ENCODE measurements at regions not wholly inside any gene's neighbourhood (a gene's known extent, or its start where the extent isn't known, plus 50 kb on each side); places are given as distances from the start of the nearest gene placed in this dataset.

- Histone ChIP-seq H3K36me3 (ENCODE audit: control insufficient read depth, insufficient read depth, low read length) (no peaks in the 10 kb centered on the region), H3K27me3 (ENCODE audit: control insufficient read depth, insufficient read depth, low read length) (no peaks in the 10 kb centered on the region), H3K4me1 (ENCODE audit: control insufficient read depth, insufficient read depth, low read length) (no peaks in the 10 kb centered on the region), H3K4me3 (ENCODE audit: low read length) (no peak overlapping the region), H3K9me3 (replicated peaks; ENCODE audit: control insufficient read depth, low read depth, low read length) (no peaks in the 10 kb centered on the region), H3K27ac (ENCODE audit: low read length) (no peak overlapping the region)
- no CpG with 5 or more reads among the region's 1 CpG for WGBS (ENCODE audit: insufficient coverage)
- no peak for DNase-seq
Measured at GRCh38 chr3:145942052-145942451, 218.9 kb downstream of the PLOD2 start.

- Histone ChIP-seq H3K9me3 (replicated peaks; ENCODE audit: control insufficient read depth, low read depth, low read length) (no peaks in the 10 kb centered on the region), H3K27ac (ENCODE audit: low read length) (no peak overlapping the region), H3K36me3 (ENCODE audit: control insufficient read depth, insufficient read depth, low read length) (no peaks in the 10 kb centered on the region), H3K4me1 (ENCODE audit: control insufficient read depth, insufficient read depth, low read length) (no peaks in the 10 kb centered on the region), H3K27me3 (ENCODE audit: control insufficient read depth, insufficient read depth, low read length) (no peaks in the 10 kb centered on the region), H3K4me3 (ENCODE audit: low read length) (no peak overlapping the region)
- no peak for DNase-seq
- WGBS (ENCODE audit: insufficient coverage) = 11% methylated on average over 1 of the region's 2 CpGs
Measured at GRCh38 chr3:145943952-145944351, 217.0 kb downstream of the PLOD2 start.

GRCh38 chr3:145951441-145951840 is 209.5 kb downstream of the PLOD2 start:
- no peak overlapping the region for H3K27ac ChIP-seq (ENCODE audit: low read length)
- no peaks in the 10 kb centered on the region for H3K4me1 ChIP-seq (ENCODE audit: control insufficient read depth, insufficient read depth, low read length)
- no peaks in the 10 kb centered on the region for H3K9me3 ChIP-seq (replicated peaks; ENCODE audit: control insufficient read depth, low read depth, low read length)
- WGBS (ENCODE audit: insufficient coverage) = no CpG with 5 or more reads among the region's 2 CpGs
- no peaks in the 10 kb centered on the region for H3K27me3 ChIP-seq (ENCODE audit: control insufficient read depth, insufficient read depth, low read length)
- H3K4me3 ChIP-seq (ENCODE audit: low read length) = no peak overlapping the region
- peak; percentile 28 for DNase-seq
- no peaks in the 10 kb centered on the region for H3K36me3 ChIP-seq (ENCODE audit: control insufficient read depth, insufficient read depth, low read length)

DNA sequence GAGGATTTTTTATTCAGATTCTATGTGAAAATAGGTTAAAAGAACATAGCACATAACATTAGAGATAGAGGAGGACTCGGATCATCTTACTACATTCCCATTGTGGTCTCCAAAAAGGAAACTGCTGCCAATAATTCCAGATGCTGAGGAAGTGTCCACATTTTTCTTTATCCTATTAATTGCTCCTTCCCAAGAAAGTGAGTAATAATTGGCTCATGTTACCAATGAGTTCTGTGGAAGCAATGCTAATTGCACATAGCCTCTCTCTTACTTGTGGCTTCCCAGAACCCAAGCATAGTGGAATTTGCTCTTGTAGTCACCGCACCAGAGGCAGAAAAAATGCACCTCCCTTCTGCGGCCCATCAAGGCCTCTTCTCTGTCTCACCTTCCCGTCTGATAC is 208.4 kb downstream of the PLOD2 start:
- H3K36me3 ChIP-seq (ENCODE audit: control insufficient read depth, insufficient read depth, low read length) = no peaks in the 10 kb centered on the region
- H3K4me3 ChIP-seq (ENCODE audit: low read length) = no peak overlapping the region
- no peaks in the 10 kb centered on the region for H3K9me3 ChIP-seq (replicated peaks; ENCODE audit: control insufficient read depth, low read depth, low read length)
- peak overlapping the region; percentile 29 for H3K27ac ChIP-seq (ENCODE audit: low read length)
- DNase-seq = peak; percentile 88
- 60% methylated on average over 1 of the region's 4 CpGs for WGBS (ENCODE audit: insufficient coverage)
- no peaks in the 10 kb centered on the region for H3K27me3 ChIP-seq (ENCODE audit: control insufficient read depth, insufficient read depth, low read length)
- H3K4me1 ChIP-seq (ENCODE audit: control insufficient read depth, insufficient read depth, low read length) = no peaks in the 10 kb centered on the region

DNA sequence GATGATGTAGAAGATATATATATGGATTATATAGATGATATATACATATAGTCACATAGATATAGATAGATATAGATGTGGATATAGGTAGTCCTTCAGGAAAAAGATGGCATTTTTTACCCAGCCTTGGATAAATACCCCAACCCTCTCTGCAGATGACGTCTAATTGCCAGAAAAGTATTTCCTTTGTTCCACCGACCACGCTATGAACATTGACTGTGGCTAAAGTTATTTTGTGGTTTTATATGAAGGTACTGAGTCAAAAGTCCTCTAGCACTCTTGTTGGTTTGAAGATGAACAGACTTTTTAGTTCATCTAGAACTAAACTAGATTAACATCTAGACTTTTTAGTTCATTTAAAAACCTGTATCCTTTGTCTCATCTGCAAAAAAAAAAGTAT is 207.7 kb downstream of the PLOD2 start:
- Histone ChIP-seq H3K9me3 (replicated peaks; ENCODE audit: control insufficient read depth, low read depth, low read length) (no peaks in the 10 kb centered on the region), H3K27me3 (ENCODE audit: control insufficient read depth, insufficient read depth, low read length) (no peaks in the 10 kb centered on the region), H3K4me1 (ENCODE audit: control insufficient read depth, insufficient read depth, low read length) (no peaks in the 10 kb centered on the region), H3K36me3 (ENCODE audit: control insufficient read depth, insufficient read depth, low read length) (no peaks in the 10 kb centered on the region), H3K4me3 (ENCODE audit: low read length) (no peak overlapping the region), H3K27ac (ENCODE audit: low read length) (no peak overlapping the region)
- WGBS (ENCODE audit: insufficient coverage) = no CpG with 5 or more reads among the region's 3 CpGs
- DNase-seq = no peak

- Histone ChIP-seq H3K9me3 (replicated peaks; ENCODE audit: control insufficient read depth, low read depth, low read length) (no peaks in the 10 kb centered on the region), H3K27ac (ENCODE audit: low read length) (no peak overlapping the region), H3K4me1 (ENCODE audit: control insufficient read depth, insufficient read depth, low read length) (no peaks in the 10 kb centered on the region), H3K36me3 (ENCODE audit: control insufficient read depth, insufficient read depth, low read length) (no peaks in the 10 kb centered on the region), H3K4me3 (ENCODE audit: low read length) (no peak overlapping the region), H3K27me3 (ENCODE audit: control insufficient read depth, insufficient read depth, low read length) (no peaks in the 10 kb centered on the region)
- no CpG with 5 or more reads among the region's 2 CpGs for WGBS (ENCODE audit: insufficient coverage)
- DNase-seq = no peak
Measured at GRCh38 chr3:145959457-145960088, 201.4 kb downstream of the PLOD2 start.

DNA sequence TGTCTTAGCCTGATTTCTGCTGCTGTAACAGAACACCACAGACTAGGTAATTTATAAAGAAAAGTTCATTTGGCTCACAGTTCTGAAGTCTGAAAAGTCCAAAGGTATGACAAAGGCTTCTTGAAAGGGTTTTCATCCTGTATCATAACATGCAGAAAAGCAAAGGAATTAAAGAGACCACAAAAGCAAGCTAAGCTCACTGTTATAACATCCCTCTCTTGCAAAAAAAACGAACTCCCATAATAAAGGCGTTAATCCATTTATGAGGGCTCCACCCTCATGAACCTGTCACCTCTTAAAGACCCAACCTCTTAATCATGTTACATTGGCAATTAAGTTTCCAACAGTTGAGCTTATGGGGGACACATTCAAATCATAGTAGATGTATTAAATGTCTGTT is 197.9 kb downstream of the PLOD2 start:
- Histone ChIP-seq H3K9me3 (replicated peaks; ENCODE audit: control insufficient read depth, low read depth, low read length) (no peaks in the 10 kb centered on the region), H3K27ac (ENCODE audit: low read length) (no peak overlapping the region), H3K4me3 (ENCODE audit: low read length) (no peak overlapping the region), H3K4me1 (ENCODE audit: control insufficient read depth, insufficient read depth, low read length) (no peaks in the 10 kb centered on the region), H3K36me3 (ENCODE audit: control insufficient read depth, insufficient read depth, low read length) (no peaks in the 10 kb centered on the region), H3K27me3 (ENCODE audit: control insufficient read depth, insufficient read depth, low read length) (no peaks in the 10 kb centered on the region)
- DNase-seq = no peak
- WGBS (ENCODE audit: insufficient coverage) = no CpG with 5 or more reads among the region's 2 CpGs

DNA sequence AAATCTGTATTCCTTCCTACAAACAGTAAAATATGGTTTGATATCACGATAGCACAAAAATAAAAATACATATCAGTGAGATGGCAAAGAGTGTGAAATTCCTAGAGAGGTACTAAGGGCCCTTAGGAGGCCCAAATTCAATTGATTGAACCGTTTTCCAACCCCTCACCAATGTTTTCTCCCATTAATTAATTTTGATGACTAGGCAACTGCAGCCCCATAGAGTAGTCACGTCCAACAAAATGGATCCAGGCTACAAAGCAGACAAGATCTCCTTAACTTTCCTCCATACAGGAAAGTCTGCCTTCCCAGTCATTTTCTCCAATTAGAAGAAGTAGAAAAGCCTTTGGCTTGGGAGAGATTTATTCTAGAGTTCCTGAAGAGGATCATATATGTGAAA is 193.9 kb downstream of the PLOD2 start:
- Histone ChIP-seq H3K27ac (ENCODE audit: low read length) (no peak overlapping the region), H3K4me1 (ENCODE audit: control insufficient read depth, insufficient read depth, low read length) (no peaks in the 10 kb centered on the region), H3K36me3 (ENCODE audit: control insufficient read depth, insufficient read depth, low read length) (no peaks in the 10 kb centered on the region), H3K4me3 (ENCODE audit: low read length) (no peak overlapping the region), H3K27me3 (ENCODE audit: control insufficient read depth, insufficient read depth, low read length) (no peaks in the 10 kb centered on the region), H3K9me3 (replicated peaks; ENCODE audit: control insufficient read depth, low read depth, low read length) (no peaks in the 10 kb centered on the region)
- DNase-seq = no peak
- no CpG with 5 or more reads among the region's 3 CpGs for WGBS (ENCODE audit: insufficient coverage)

DNA sequence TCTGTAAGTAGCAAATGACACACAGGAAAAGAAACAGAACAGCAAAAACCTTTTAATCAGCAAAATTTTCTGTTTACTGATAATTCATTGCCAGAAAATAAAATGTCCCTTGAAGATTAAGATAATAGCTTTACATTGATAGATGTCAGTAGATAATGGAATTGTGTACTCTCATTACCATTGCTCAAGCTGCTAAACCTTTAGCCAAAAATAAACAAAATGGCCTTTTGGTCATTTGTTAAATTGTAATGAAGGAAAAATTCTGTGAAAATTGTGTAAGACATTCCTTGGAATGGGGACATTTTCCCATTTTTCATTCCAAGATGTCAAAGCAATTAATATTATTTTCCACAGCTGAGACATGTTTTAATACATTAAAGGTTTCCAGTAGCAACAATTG is 189.8 kb downstream of the PLOD2 start:
- no peak overlapping the region for H3K4me3 ChIP-seq (ENCODE audit: low read length)
- H3K4me1 ChIP-seq (ENCODE audit: control insufficient read depth, insufficient read depth, low read length) = no peaks in the 10 kb centered on the region
- H3K27ac ChIP-seq (ENCODE audit: low read length) = no peak overlapping the region
- DNase-seq = no peak
- H3K36me3 ChIP-seq (ENCODE audit: control insufficient read depth, insufficient read depth, low read length) = no peaks in the 10 kb centered on the region
- no peaks in the 10 kb centered on the region for H3K27me3 ChIP-seq (ENCODE audit: control insufficient read depth, insufficient read depth, low read length)
- H3K9me3 ChIP-seq (replicated peaks; ENCODE audit: control insufficient read depth, low read depth, low read length) = no peaks in the 10 kb centered on the region

DNA sequence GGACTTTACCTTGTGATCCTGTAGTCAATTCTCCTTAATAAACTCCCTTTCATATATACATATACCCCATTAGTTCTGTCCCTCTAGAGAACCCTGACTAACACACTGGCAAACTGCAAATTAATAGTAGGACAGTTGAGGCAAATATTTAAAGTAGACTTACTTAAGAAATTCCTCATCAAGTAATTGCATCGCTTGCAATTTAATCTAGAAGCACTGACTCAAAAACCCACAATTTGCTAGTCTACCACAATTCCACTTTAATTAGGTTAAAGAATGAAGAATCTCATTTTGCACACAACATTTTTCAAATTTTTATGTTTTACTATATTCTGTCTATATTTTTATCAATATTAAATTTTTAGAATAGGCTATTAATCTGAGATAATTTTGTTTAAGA is 188.1 kb downstream of the PLOD2 start:
- Histone ChIP-seq H3K36me3 (ENCODE audit: control insufficient read depth, insufficient read depth, low read length) (no peaks in the 10 kb centered on the region), H3K4me1 (ENCODE audit: control insufficient read depth, insufficient read depth, low read length) (no peaks in the 10 kb centered on the region), H3K27me3 (ENCODE audit: control insufficient read depth, insufficient read depth, low read length) (no peaks in the 10 kb centered on the region), H3K27ac (ENCODE audit: low read length) (no peak overlapping the region), H3K9me3 (replicated peaks; ENCODE audit: control insufficient read depth, low read depth, low read length) (no peaks in the 10 kb centered on the region), H3K4me3 (ENCODE audit: low read length) (no peak overlapping the region)
- no CpG with 5 or more reads among the region's 1 CpG for WGBS (ENCODE audit: insufficient coverage)
- DNase-seq = no peak

DNA sequence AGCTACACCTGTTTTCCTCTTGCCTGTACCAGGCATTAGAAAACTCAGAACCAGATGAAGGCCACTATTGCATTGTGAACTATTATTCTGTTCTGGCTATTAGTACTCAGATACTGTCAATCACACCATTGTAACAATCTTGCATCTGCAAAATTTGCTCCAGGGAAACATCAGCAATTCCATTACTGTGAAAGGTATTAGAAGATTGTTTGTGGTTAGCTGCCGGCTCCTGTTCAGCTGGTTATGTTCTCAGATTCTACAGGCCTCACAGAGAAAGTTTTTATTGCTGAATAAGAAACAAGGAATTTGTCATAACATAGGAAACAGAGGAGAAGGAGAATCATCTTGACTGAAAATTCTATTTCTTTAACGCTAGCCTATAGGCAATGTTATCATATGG is 179.9 kb downstream of the PLOD2 start:
- no CpG with 5 or more reads among the region's 2 CpGs for WGBS (ENCODE audit: insufficient coverage)

More for the DNA sequence above, 179.9 kb downstream of the PLOD2 start:
- H3K4me3 ChIP-seq (ENCODE audit: low read length) = no peak overlapping the region
- H3K27me3 ChIP-seq (ENCODE audit: control insufficient read depth, insufficient read depth, low read length) = no peaks in the 10 kb centered on the region
- no peaks in the 10 kb centered on the region for H3K36me3 ChIP-seq (ENCODE audit: control insufficient read depth, insufficient read depth, low read length)
- H3K27ac ChIP-seq (ENCODE audit: low read length) = no peak overlapping the region
- no peak for DNase-seq
- H3K4me1 ChIP-seq (ENCODE audit: control insufficient read depth, insufficient read depth, low read length) = no peaks in the 10 kb centered on the region
- no peaks in the 10 kb centered on the region for H3K9me3 ChIP-seq (replicated peaks; ENCODE audit: control insufficient read depth, low read depth, low read length)

Data from muscle of leg (tissue), 3 donors.